ENCODE measurements at regions not wholly inside any gene's neighbourhood (a gene's known extent, or its start where the extent isn't known, plus 50 kb on each side); places are given as distances from the start of the nearest gene placed in this dataset.

- TF ChIP-seq CTCF (IDR thresholded peaks at IDR 0.05) (no peak), POLR2AphosphoS5 (IDR thresholded peaks at IDR 0.05; ENCODE audit: insufficient read depth in 1 of 2, low read depth in 1 of 2) (no peak)
Observed at GRCh38 chr18:54100920-54101470, 123.5 kb downstream of the MBD2 start.
